ELF-1 (cell line): ENCODE measurements at regions not wholly inside any gene's neighbourhood (a gene's known extent, or its start where the extent isn't known, plus 50 kb on each side); places are given as distances from the start of the nearest gene placed in this dataset.

ENCODE experiments used
- DNase-seq: peaks from one replicate; pipeline ENCODE4 v3.0.0-alpha.2; 2016; ENCODE audit warnings: low read depth, low spot score

GRCh38 chr4:181475359-181475758 is 767.8 kb upstream of the TENM3 start:
- DNase-seq, result no peak

DNA sequence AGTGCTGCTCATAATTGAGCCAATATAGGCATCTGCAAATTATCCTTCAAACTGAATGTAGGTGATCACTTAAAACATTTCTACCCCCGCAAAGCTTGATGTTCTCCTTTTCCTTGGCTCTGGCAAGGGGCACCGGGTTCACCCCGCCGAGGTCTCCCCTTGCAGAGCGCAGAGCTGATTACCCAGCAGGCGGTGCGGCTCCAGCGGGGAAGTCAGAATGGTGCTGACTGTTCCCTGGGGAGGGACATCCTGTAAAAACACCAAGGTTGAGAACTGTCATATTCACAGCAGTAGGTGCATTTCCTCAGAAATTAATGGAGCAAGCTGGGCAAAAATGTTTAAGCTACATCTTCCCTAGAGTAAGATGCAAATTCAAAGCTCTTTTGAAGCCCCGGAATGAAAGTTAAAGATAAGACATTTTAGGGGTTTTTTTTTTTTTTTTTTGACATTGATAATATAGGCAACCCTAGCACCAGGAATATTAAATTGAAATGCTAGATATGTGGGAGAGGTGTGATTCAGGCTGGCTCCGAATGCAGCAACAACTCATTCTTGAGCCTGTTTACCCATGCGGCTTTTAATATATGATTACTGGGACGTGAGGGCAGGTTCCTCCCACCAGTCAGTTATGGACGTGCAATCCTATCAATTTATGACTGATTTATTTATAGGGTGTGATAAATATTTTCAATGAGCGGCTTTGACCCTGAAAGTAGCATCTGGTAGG is 767.3 kb upstream of the TENM3 start:
- no peak for DNase-seq

- DNase-seq, result no peak
Measured at GRCh38 chr4:181476508-181476890, 766.7 kb upstream of the TENM3 start.

DNA sequence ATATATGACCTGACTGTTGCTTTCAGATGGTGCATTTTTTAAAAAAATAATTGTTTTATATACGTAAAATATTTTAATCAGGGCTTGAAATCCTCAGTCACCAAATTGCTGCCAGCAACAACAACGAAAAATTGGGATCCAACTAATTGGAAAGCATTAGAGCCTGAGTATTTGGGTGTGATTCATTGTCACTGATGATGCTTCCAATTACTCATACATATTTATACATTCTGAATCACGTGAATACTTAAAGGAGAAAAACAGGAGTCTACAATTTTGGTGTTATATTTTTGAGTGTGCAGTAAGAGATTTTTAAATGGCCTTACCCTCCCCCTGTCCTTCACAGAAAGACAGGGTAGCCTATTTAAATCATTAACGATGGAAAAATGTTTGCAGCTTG is 765.6 kb upstream of the TENM3 start:
- DNase-seq, result no peak

GRCh38 chr4:181478656-181479055 is 764.5 kb upstream of the TENM3 start:
- no peak for DNase-seq

- no peak for DNase-seq
Measured at GRCh38 chr4:181479141-181479540, 764.1 kb upstream of the TENM3 start.

GRCh38 chr4:181484396-181484795 is 758.8 kb upstream of the TENM3 start:
- DNase-seq, result no peak

- no peak for DNase-seq
Measured at GRCh38 chr4:181488926-181489325, 754.3 kb upstream of the TENM3 start.

DNA sequence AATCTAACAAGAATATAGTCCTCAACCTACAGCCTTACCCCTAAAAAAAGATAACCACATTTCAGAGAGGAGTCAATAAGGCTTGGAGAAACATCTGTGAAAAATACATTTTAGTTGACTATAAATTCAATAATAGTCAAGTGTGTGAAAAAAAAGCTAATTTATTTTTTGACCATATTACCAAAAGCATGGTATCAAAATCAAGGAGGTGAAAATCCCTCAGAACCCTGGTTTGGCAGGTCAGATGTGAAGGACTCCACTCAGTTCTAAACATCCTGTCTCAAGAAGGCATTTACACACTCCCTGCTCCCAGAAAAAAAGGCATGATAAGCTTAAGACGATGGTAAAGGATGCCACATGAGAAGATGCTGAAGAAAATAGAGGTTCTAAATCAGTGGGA is 745.1 kb upstream of the TENM3 start:
- DNase-seq, result no peak

DNA sequence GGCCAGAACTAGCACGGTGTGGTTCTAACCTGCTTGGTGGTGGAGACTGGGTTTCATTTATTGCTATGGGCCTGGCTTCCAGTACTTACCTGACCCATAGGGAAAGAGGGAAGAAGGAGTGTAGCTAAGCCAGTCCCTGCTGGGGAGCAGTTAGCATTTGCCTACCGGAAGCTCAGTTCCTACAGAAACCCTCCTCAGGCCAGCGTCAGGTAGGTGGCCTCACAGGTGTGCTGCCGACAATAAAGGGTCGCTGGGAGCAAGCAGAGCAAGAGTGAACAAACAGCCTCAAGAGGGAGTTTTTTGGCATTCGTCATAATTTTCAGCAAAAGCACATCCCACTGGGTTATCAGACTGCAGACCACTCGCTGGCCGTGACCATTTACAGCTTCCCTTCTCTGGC is 740.6 kb upstream of the TENM3 start:
- DNase-seq, result no peak

GRCh38 chr4:181503687-181504390 is 739.4 kb upstream of the TENM3 start:
- DNase-seq, result no peak

DNA sequence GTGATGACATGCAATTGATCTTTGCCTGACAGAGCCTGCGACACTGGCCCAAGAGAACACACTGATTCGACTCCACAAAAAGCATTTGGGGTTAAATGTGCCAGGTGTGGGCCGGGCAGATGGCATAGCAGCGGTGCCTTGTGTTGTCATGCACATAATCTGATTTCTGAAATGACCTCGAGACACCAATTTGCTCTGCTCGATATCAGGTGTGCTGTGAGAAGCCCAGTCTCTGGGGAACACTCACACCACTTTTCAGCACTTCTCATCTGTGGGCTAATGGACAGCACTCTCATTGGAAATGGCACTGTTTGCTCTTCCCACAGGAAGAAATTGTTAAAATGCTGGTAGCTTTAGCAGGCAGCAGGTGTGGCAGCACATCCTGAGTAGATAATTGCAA is 738.3 kb upstream of the TENM3 start:
- no peak for DNase-seq

DNA sequence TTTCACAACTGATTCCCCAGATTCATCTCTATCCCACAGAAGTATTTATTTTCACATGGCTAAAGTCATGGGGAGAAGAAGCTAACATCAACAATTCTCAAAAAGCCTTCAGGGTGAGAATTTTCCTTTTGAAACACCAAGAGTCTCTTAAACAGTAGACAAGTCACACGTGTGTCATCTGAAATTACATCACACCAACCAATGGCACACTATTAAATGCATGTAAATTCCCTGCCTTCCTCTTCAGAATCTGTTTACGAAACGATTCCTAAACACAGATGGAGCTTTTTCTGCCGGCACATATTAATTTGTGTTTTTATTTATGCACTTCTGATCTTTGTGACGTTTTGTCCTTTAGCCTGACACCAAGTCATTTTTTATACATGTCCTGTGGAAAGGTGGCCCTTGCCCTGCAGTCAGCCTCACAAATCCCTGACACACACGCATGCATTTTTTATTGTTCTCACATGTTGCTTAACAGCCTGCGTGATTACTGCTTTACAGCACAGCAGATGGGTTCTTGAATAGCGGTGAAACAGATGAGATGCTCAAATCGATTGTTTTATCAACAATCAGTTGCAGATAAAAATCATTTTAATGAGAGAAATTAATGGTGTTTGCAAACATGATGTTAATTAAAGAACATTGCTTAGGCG is 735.9 kb upstream of the TENM3 start:
- no peak for DNase-seq

- DNase-seq, result peak; percentile 19
Measured at GRCh38 chr4:181507938-181508337, 735.3 kb upstream of the TENM3 start.

DNA sequence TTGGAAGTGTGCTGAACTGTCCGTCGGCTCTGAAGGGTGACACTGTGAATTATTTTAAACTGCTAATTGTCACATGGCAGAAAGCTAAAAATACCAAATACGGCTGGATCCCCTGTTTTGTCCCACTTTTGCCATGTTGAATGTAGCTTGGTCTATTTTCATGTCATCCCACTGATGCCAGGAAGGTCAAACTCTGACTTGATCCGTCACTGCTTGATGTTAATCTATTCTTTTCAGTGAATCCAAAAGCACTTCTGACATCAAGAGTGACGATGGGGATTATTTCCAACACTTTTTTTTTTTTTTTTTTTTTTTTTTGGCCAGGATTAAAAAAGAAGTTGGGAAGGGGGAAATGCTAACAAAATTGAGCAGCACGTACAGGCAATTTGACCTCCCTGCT is 734.6 kb upstream of the TENM3 start:
- DNase-seq, result no peak

- no peak for DNase-seq
Measured at GRCh38 chr4:181509073-181509472, 734.1 kb upstream of the TENM3 start.

- DNase-seq, result no peak
Measured at GRCh38 chr4:181517491-181517890, 725.7 kb upstream of the TENM3 start.

GRCh38 chr4:181520790-181521189 is 722.4 kb upstream of the TENM3 start:
- DNase-seq, result no peak

DNA sequence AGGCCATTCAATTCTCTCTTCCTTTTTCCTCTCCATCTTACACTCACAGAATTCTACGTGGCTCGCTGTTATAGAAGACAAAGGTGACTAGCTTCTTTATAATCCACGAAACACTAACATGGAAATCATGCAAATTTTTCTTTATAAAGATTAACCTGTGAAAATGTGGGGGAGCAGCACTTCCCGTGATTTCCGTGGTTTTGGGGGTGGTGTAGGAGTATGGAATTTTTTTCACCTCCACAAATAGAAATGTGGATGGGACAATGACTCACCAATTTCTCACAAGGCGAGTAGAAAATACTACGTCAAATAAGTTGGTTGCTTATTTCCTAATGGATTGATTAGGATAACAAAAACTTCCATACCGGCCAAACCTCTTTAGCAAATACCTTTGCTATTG is 719.2 kb upstream of the TENM3 start:
- no peak for DNase-seq

- DNase-seq, result no peak
Measured at GRCh38 chr4:181524499-181524898, 718.7 kb upstream of the TENM3 start.

DNA sequence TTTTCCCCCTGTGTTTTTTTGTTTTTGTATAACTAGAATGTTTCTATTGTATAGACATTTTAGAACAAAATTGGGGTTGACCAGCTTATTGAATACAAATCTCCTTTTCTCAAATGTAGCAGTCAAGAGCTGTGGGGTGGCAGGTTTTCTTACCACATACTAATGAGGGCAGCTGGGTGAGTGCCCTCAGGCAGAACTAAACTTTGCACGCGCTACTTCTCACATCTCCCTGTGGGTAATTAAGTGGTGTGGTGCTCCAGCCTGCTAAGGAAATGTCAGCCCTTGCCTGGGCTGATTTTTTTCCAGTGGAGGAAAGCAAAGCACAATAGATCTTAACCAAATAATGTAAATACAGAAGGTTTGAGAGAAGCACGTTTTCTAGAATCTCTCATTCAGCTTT is 717.6 kb upstream of the TENM3 start:
- DNase-seq, result peak; percentile 65

- peak; percentile 84 for DNase-seq
Measured at GRCh38 chr4:181528570-181529184, 714.5 kb upstream of the TENM3 start.

GRCh38 chr4:181529537-181529936 is 713.7 kb upstream of the TENM3 start:
- no peak for DNase-seq
